ENCODE measurements at regions not wholly inside any gene's neighbourhood (a gene's known extent, or its start where the extent isn't known, plus 50 kb on each side); places are given as distances from the start of the nearest gene placed in this dataset.
A peak's percentile ranks its signal among the peaks of the same experiment; 100 is the strongest.

DNA sequence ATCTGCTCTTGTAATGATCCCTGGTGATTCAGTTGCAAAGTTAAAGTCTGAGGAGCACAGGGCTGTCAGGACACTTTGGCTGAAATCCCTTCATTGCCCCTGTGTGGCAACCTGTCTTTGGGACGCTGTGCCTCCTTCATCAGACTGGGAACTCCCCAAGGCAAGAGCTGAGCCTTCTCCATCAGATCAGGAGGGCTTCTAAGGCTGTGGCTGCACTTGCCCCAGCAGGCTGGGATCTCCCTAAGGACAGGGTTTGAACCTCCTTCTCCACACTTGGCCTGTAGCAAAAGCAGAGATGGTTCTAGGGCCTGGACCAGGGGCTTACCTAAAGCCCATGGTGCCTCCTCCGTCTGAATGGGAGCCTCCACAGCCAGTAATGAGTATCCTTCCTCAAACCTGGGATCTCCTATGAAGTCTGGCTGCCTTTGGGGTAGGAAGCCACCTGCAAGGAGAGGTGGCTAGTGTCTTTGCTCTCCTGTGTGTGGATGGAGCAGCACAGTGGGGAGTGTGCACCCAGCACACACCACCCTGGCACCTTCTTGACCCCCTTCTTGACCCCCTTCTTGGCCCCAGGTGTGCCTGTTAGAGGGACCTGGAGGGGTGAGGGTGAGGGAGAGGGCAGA is 79.0 kb upstream of the NKD1 start:
- no peak for DNase-seq (ENCODE audit: low spot score)

DNA sequence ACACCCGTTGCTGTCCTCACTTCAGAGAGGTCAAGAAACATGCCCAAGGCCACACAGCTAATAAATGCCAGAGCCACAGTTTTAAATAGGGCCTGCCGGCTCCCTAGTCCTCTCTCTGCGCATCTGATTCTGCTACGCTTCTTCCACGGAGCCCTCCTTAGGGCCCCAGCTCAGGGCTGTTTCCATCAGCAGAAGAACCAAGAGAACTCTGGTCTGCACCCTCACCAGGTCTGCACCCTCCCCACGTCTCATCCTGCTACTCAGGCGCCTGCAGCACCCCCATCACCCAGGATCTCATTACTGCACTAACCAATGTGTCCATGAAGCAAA is 79.5 kb upstream of the NKD1 start:
- no peak for DNase-seq (ENCODE audit: low spot score)

DNA sequence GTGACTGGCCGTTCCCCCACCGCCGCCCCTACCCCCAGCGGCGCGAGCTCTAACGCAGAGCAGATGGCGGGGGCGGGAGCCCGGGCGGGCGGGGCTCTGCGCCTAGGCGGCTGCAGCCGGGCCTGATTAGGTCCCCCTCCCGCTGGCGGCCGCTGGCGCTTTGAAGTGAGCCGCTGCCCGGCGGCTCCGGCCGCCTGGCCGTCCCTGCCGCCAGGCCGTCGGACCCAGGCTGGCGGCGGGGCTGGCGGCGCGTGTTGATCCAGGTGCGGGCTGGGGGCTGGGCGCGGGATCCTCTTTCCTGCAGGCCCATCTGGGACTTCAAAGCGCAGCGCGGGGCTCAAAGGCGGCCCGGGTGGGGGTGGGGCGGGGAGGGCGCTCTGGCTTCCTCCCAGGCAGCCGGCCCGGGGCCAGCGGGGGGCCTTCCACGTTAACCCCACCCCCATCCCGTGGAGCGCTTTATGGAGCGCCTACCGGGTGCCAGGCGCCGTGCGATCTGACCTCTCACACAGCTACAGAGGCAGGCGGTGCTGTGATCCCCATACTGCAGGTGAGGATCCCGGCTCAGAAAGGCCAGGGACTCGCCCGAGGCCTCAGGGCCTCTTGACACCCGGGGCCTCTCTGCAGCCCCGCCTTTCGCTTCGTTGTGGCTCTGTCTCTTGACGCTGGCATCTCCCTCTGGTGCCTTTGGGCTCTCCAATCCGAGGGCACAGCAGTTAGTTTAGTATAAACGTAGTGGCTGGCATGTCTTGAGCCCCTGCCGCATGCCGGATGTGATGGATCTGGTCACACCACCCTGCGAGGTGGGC is 80.0 kb upstream of the NKD1 start:
- peak; percentile 46 for DNase-seq (ENCODE audit: low spot score)

DNA sequence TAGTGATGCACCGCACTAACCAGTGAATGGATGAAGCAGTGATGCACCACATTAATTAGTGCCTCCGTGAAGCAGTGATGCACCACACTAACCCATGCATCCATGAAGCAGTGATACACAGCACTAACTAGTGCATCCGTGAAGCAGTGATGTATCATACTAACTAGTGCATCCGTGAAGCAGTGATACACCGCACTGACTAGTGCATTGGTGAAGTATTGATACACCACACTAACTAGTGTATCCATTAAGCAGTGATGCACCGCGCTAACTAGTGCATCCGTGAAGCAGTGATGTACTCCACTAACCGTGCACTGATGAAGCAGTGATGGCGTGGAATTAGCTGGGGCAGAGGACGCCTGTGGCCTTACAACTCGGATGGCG is 80.6 kb upstream of the NKD1 start:
- DNase-seq (ENCODE audit: low spot score): no peak

DNA sequence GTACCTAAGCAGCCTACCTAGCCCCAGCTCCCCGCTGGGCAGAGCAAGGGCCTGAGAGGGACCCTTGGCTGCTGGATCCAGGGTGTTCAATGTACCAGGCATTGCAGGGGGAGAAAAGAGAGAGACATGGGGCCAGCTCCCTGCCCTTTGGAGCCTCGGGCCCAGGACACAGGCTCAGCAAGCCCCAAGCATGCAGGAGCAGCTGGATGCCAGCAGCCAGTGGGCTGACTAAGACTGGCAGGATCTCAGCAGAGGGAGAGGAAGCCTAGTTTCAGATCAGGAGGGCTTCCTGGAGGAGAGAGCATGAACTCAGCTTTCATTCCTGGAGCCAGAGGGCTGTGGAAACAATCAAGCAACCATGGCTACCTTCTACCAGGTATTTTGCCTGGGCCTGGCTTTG is 82.0 kb upstream of the NKD1 start:
- no peak for DNase-seq (ENCODE audit: low spot score)

DNA sequence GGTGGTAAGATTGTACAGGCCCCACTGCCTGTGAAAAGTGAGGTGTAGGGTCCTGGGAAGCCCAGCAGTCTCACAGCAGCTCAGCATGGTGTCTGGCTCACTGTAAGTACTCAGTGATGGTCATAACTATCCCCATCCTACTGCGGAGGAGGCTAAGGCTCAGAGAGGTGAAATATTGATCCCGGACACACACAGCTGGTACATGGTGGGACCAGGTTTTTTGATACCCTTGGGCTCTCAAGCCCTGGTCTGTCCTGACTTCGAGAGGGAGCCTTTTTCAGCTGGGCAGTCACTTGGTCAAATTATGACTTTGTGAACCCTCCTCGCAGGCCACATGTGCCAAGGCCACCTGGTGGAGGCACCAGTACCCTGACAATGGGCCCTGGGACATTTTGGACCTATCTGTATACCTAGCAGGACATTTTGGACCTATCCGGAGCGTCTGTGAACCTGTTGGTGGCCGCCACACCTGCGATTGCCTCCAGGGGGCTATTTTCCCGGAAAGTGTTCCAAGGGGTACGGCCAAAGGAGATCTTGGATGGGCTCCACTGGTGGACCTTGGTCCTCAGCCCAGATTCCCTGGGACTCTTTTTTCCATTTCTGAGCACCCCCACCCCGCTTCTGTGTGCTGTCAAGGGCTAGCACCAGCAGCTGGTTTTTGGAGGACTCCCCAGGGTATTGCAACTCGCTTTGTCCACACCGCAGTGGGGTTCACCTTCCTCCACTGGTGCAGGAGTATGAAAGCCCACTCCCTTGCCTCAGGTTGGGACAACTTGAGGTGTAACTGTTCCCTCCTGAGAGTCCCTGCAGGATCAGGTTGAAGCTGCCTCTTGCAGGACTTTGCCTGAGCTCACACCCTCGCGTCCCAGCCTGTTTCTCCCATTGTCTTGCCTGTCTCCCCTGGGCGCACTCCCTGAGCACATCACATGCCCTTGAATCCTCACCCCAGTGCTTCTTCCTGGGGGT is 83.6 kb upstream of the NKD1 start:
- DNase-seq (ENCODE audit: low spot score): no peak

DNA sequence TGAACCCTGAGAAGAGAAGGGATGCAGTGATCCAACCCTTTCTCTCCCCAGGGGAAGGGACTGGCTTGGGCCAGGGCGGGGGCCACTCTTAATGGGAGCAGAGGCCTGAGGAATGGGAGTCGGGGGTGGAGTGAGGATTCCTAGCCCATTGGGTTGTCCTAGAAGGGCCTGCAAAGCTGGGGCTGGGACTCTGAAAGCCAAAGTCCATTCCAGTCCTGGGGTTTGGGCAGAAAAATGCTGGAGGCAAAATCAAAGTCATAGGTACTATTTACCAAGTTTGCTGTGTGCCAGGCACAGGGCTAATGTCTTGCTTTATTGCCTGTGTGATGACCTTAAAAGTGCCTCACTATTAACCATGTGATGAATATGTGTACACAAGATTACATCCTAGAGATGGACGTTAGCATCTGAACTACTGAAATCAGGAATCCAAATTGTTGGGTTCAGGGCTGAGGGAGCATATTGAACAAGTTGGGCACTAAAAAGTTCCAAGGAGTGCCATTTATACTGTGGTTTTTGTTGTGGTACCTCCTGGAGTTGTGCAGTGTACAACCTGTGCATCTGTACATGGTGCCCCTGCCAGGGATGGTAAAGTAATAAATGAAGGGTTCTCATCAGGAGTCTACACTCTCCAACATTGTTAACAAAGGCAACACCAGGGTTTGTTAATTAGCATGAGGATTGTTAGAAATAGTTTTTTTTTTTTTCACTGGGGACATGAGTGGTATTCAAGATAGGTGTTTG is 84.4 kb upstream of the NKD1 start:
- no peak for DNase-seq (ENCODE audit: low spot score)

DNA sequence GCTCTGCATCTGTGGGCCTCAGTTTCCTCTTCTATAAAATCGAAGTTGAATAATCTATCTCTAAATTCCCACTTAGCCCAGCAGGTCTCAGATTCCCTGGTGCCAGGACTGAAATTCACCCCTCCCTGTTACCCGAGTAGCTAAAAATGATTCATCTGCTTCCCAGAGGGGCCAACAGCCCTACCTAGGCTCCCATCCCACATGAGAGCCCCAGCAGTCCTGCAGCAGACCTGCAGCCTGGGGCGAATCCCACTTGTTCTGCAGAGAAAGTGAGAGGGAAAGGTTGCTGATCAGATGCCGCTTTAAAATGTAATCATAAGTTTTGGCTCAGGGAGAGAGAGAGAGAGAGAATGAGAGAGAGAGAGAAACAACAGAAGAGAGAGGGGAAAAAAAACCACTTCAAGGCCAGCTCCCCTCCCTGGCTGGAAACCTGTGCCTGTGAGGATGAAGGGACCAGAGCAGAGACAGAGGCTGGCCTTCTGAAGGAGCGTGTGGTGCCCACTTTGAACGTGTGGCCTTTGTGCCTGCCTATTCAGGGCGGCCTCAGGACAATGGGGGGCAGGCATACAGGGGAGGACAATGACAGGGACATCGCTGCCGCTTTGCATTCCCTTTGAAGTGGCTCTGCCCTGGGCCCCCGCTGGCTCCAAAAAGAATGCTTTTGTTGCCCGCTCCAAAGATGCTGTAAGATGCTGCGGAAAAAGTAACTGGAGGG is 85.2 kb upstream of the NKD1 start:
- DNase-seq (ENCODE audit: low spot score): no peak

DNA sequence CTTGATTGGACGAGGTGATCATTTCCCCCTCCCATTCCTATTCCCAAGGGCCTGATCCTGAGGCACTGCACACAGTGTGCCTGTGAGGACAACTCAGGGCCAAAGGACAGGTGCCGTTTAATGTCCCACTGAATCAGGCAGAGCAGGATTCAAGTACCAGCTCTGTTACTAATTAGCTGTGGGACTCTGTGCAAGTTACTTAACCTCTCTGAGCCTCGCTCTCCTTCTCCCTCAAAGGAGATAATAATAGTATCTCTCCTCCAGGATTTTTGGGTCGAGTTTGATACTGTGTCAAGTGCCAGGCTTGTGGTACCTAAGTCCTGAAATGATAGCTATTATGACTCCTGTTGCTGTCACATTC is 86.8 kb upstream of the NKD1 start:
- no peak for DNase-seq (ENCODE audit: low spot score)

DNA sequence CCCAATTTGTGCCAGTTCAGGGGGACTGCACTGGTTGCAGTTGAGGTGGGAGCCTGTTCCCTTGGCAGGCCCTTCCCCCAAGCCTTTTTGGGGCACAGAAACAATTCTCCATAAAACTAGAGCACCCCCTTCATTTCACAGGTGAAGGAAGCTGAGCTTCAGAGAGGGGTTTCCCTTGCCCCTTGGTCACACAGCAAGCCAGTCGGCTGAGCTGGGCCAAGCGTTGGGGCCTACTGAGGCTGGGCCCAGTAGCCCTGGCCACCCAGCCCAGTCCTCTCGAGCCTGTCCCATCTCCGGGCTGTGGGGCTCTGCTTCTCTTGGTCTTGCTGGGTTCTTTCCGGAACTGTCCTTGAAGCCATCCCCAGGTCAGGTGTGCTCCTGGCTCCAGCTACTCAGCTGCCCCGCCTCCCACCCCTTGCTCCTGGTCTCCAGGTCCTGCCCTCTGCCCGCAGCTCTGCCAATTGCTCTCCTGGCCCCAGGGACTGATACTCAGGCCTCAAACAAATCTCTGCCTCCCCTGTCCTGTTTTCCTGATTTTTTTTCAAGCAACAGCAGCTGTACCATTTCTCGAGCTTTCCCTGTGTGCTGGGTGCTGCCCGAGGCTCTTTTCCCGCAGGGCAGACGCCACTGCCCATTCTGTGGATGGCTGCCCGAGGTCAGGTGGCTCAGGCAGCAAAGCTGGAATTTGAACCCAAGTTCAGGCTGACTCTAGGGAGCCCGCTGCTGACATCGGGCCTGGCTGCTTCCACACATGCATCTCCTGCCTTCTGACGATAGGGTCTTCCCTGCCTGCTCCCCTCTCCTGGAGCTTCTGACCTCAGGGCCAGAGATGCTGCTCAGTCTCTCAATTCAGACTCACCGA is 87.4 kb upstream of the NKD1 start:
- no peak for DNase-seq (ENCODE audit: low spot score)

DNA sequence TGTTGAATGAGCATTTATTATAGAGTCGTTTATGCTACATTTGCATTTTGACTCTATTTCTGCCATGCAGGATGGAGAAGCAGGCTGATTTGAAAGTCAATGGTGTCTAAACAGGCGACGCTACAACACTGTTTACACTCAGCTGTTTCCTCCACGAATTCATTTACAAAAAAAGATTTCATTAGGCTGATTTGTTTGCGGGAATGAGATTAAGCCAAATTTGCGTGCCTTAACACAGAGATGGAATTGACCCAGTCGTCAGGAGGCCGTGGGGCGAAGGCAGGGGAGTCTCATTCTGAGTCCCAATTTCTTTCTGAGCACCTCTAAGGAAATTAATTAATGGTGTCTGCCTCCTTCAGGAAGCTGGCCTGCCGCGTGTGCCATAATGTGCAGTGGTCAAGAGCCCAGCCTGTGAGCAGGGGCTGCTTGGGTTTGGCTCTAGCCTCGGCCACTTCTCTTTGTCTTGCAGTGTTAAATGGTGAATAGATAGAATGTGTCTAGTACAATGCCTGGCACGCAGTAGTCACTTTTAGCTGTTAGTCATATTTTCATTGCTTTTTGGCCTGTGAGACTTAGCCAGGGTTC is 88.6 kb upstream of the NKD1 start:
- DNase-seq (ENCODE audit: low spot score): no peak

DNA sequence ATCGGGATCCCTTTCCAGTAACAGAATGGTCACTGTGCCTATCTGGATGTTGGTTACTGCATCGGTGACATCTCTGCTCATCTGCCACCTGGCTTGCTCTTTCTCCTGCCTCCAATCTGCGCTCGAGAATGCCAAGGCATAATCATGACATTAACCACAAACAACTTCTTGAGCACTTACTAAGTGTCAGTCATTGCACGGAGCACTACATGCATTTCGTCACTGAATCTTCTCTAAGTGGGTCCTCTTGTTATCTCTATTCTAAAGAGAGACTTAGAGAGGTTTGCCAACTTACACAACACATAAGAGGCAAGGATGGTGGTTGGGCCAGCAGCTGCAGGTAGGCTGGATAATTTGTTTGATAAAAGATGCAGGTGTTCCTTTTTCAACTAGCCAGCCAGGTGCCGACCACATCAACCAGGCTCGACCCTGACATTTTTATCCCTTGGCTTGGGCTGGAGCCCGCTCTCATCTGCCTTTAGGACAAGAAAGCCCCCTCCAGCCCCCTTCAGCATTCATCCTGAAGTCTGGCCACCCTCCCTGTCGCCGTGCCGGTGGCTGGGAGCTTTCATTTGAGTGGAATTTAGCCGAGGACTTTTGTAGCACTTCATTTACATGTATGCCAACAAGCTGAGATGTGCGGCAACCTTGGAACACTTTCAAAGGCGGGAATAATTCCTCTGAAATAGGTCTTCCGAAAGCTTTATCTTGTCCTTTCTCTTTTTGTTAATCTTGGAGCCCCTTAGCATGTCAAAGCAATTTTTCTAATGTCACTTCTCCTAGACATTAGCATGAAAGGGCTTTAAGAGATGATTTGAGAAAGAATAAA is 89.3 kb upstream of the NKD1 start:
- DNase-seq (ENCODE audit: low spot score): no peak

DNA sequence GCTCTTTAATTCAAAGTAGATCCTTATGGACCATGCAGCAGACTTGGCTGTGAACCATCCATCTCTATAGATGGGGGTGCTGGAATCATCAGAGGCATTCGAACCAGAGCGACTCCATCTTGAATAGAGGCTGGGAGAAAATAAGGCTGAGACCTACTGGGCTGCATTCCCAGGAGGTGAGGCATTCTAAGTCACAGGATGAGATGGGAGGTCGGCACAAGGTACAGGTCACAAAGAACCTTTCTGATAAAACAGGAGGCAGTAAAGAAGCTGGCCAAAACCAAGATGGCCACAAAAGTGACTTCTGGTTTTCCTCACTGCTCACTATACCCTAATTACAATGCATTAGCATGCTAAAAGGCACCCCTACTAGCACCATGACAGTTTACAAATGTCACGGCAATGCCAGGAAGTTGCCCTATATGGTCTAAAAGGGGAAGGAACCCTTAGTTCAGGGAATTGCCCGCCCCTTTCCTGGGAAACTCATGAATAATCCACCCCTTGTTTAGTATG is 89.2 kb upstream of the BRD7 start:
- no peak for DNase-seq (ENCODE audit: low spot score)

DNA sequence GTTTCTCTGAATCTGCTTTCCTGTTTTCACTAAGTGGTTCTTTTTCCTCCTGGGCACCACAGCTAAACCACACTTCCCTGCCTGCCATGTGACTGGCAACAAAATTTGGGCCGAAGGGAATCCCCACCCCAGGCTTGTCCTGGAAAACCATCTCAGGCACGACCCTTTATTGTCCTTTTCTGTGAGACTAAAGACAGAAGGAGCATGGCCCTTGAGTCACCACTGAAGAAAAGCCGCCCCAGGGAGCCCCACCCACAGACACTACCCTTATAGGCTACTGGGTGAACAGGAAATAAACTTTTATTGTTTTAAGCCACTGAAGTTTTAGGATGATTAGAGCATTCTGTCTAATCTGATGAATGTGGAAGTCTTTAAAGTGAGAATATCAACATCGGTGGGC is 88.6 kb upstream of the BRD7 start:
- no peak for DNase-seq (ENCODE audit: low spot score)

DNA sequence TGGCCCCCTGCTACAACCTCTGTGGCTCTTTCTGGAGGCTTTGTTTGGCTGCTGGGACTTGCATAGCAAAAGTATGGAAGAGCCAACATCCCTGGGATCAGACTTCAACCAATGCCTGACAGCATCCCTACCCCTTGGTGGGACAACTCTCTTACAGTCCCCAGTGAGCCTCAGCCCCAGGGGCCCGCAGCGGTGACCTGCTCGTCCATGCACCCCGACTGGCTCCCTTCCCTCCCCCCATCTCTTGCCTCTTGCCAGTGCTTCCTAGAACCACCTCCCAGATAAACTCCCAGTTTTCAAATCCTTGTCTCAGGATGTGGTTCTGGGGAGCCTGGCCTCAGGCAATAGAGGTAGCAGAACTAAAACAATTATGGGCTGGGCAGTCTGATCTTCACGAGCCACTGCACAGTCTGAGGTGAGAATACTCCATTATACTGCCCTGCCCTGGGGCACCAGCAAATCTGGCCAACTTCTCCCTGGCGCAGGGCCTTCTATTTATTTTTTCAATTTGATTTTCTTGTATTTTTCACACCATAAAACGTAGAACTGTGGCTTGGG is 86.6 kb upstream of the BRD7 start:
- no peak for DNase-seq (ENCODE audit: low spot score)

DNA sequence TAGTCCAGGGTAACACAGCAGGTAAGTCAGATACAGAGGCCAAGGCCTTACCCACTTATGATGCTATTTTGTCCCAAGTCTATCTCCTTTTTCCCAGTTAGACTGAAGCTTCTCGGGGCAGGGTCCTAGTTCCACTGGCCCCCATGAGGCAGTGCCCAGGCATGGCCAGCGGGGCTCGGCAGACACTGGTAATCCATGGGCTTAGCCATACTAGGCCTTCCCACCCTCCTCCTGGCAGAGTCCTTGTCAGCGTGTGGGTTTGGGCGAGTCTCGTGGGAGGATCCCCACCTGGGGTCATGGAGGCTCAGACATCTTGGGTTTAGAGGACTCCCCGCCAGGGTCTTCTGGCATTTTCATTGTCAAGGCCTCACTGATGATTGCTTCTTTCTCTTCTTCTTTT is 84.7 kb upstream of the BRD7 start:
- no peak for DNase-seq (ENCODE audit: low spot score)

DNA sequence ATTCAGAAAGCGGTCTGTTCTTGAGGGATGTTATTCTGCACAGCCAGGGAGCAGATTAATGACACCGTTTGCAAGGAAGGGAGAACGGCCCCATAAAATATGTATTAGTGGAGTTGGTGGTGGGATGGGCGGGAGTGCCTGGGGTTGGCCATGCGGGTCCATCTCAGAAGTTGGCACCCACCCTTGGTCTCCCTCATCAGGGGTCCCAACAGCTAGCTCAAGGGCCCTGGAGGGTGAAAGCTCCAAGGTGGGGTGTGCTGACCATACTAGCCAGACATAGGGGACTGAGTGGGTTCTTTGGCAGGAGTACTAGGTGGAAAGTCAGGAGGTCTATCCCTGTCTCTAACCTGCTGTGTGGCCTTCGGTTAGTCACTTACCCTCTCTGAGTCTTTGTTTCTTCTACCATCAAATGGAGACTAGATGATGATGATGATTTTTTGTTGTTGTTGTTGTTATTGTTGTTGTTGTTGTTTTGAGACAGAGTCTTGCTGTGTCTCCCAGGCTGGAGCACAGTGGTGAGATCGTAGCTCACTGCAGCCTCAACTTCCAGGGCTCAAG is 83.2 kb upstream of the BRD7 start:
- DNase-seq (ENCODE audit: low spot score): no peak

DNA sequence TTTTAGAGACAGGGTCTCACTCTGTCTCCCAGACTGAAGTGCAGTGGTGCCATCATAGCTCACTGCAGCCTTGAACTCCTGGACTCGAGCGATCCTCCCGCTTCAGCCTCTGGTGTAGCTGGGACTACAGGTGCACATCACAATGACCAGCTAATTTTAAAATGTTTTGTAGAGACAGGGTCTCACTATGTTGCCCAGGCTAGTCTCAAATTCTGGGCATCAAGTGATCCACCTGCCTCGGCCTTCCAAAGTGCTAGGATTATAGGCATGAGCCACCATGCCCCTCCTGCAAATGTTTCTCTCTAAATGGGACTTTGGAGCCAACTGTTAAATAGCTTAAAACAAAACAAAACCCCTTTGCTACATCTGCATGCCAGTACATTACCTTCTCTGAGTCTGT is 82.2 kb upstream of the BRD7 start:
- no peak for DNase-seq (ENCODE audit: low spot score)

DNA sequence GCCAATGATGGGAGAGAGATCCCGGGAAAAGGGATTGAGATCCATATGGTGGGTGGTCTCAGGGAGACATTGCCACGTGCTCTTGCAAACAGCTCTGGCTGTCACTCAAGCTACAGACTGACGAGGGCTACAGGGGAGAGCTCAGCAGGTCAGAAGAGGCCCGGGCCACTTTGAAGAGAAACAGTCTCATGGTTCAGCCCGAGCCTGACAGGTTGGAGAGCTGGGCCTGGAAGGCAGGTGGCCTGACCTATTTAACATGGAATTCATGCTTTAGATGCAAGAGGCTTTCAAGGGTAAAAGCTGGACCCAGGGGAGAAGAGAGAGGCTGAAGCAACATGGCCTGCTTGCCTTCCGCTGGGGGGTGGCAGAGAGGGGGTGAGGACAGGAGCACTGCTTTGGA is 81.0 kb upstream of the BRD7 start:
- DNase-seq (ENCODE audit: low spot score): no peak
